ENCODE measurements at regions not wholly inside any gene's neighbourhood (a gene's known extent, or its start where the extent isn't known, plus 50 kb on each side); places are given as distances from the start of the nearest gene placed in this dataset.

GRCh38 chr4:123114915-123115756 lies 192.7 kb upstream of the NUDT6 start:
- TF ChIP-seq CTCF (IDR thresholded peaks at IDR 0.05) (no peak), POLR2AphosphoS5 (IDR thresholded peaks at IDR 0.05) (no peak), EP300 (IDR thresholded peaks at IDR 0.05; ENCODE audit: low read depth) (no peak), POLR2A (IDR thresholded peaks at IDR 0.05) (no peak)
